Loucy (cell line): ENCODE measurements at regions not wholly inside any gene's neighbourhood (a gene's known extent, or its start where the extent isn't known, plus 50 kb on each side); places are given as distances from the start of the nearest gene placed in this dataset.

Experiments used
- H2AFZ ChIP-seq: fragments of 200-600 bp; sonication (generic); 2 replicates; pipeline ENCODE4 v1.6.0; 2016; ENCODE audit warnings: antibody characterized with exemption, mild to moderate bottlenecking, low read length, moderate library complexity
- H3F3A ChIP-seq: fragments of 200-600 bp; 2 replicates; pipeline ENCODE4 v1.6.0; 2016; ENCODE audit warnings: antibody characterized with exemption, low read depth, mild to moderate bottlenecking
- H3K27me3 ChIP-seq: fragments of 200-600 bp; sonication (generic); 2 replicates; pipeline ENCODE4 v1.6.1; 2014; ENCODE audit warnings: low read length, mild to moderate bottlenecking; ENCODE audit not compliant: insufficient read depth, poor library complexity, severe bottlenecking
- H3K36me3 ChIP-seq: fragments of 200-600 bp; sonication (generic); 2 replicates; pipeline ENCODE4 v1.6.1; 2016; ENCODE audit warnings: low read length; ENCODE audit not compliant: insufficient read depth
- H3K4me1 ChIP-seq: fragments of 200-600 bp; sonication (generic); 2 replicates; pipeline ENCODE4 v1.5.1; 2014; ENCODE audit warnings: low read length, mild to moderate bottlenecking; ENCODE audit not compliant: insufficient read depth, poor library complexity, severe bottlenecking
- H3K4me2 ChIP-seq: fragments of 200-600 bp; sonication (generic); 2 replicates; pipeline ENCODE4 v1.6.0; 2014; ENCODE audit warnings: antibody characterized with exemption, low read length, low read depth, mild to moderate bottlenecking; ENCODE audit not compliant: poor library complexity, severe bottlenecking
- H3K4me3 ChIP-seq: fragments of 200-600 bp; sonication (generic); 2 replicates; pipeline ENCODE4 v1.5.1; 2014; ENCODE audit warnings: low read length, mild to moderate bottlenecking, mixed read lengths; ENCODE audit not compliant: poor library complexity, severe bottlenecking
- H3K79me2 ChIP-seq: fragments of 200-600 bp; sonication (generic); 2 replicates; pipeline ENCODE4 v1.6.1; 2014; ENCODE audit warnings: low read length; ENCODE audit not compliant: insufficient read depth
- H3K9ac ChIP-seq: fragments of 200-600 bp; sonication (generic); 2 replicates; pipeline ENCODE4 v1.6.0; 2014; ENCODE audit warnings: mild to moderate bottlenecking, low read depth, low read length, moderate library complexity; ENCODE audit not compliant: poor library complexity, severe bottlenecking
- H3K9me2 ChIP-seq: fragments of 200-600 bp; sonication (generic); replicated peaks from 2 replicates; pipeline ENCODE4 v1.6.1; 2016; ENCODE audit warnings: low read depth, low read length, mixed read lengths
- H3K9me3 ChIP-seq: fragments of 200-600 bp; sonication (generic); 2 replicates; pipeline ENCODE4 v1.6.1; 2014; ENCODE audit warnings: mild to moderate bottlenecking, antibody characterized with exemption, low read length, low read depth; ENCODE audit not compliant: insufficient read depth
- H4K20me1 ChIP-seq: fragments of 200-600 bp; sonication (generic); 2 replicates; pipeline ENCODE4 v1.6.0; 2014; ENCODE audit warnings: antibody characterized with exemption, low read length, mild to moderate bottlenecking; ENCODE audit not compliant: insufficient read depth, poor library complexity, severe bottlenecking
- EZH2phosphoT487 ChIP-seq: fragments of 200-600 bp; IDR thresholded peaks from 2 replicates; pipeline ENCODE4 v1.6.1; 2018; ENCODE audit warnings: antibody characterized with exemption, mild to moderate bottlenecking, moderate library complexity, borderline replicate concordance
- TF ChIP-seq, protein P1 (sequence below): fragments of 200-600 bp; sonication (generic); conservative IDR thresholded peaks from 2 replicates; pipeline ENCODE4 v1.5.1; 2014; ENCODE audit warnings: mild to moderate bottlenecking, antibody characterized with exemption, low read length

DNA sequence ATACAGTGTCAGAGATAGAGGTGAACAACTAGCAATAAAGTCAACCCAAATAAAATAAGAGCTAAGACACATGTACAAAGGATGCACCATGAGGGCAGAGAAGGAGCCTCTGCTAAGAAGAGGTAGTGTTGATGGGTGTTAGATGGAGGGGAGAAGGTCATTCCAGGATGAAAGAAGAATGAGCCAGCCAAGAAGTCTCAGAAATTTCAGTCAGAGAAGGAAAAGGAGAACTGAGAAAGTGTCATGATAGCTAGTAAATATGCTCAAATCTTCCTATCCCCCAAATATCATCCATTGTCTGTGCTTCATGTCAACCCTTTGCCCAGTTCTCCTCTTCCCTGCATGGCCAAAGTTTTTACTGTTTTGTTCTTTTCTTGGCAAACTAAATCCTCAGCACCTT lies 225.2 kb upstream of the BTG1 start:
- no peak overlapping the region for H3K4me3 ChIP-seq
- H3K27me3 ChIP-seq = no peaks in the 10 kb centered on the region
- no peak for TF ChIP-seq EZH2phosphoT487
- TF ChIP-seq, protein P1, sequence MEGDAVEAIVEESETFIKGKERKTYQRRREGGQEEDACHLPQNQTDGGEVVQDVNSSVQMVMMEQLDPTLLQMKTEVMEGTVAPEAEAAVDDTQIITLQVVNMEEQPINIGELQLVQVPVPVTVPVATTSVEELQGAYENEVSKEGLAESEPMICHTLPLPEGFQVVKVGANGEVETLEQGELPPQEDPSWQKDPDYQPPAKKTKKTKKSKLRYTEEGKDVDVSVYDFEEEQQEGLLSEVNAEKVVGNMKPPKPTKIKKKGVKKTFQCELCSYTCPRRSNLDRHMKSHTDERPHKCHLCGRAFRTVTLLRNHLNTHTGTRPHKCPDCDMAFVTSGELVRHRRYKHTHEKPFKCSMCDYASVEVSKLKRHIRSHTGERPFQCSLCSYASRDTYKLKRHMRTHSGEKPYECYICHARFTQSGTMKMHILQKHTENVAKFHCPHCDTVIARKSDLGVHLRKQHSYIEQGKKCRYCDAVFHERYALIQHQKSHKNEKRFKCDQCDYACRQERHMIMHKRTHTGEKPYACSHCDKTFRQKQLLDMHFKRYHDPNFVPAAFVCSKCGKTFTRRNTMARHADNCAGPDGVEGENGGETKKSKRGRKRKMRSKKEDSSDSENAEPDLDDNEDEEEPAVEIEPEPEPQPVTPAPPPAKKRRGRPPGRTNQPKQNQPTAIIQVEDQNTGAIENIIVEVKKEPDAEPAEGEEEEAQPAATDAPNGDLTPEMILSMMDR = no peak
- H3K4me1 ChIP-seq = no peaks in the 10 kb centered on the region
- H3K79me2 ChIP-seq = no peaks in the 10 kb centered on the region
- no peaks in the 10 kb centered on the region for H3K9me2 ChIP-seq
- no peak overlapping the region for H2AFZ ChIP-seq
- no peaks in the 10 kb centered on the region for H3F3A ChIP-seq
- no peak overlapping the region for H3K4me2 ChIP-seq
- no peaks in the 10 kb centered on the region for H4K20me1 ChIP-seq
- no peaks in the 10 kb centered on the region for H3K9me3 ChIP-seq
- H3K9ac ChIP-seq = no peak overlapping the region
- no peaks in the 10 kb centered on the region for H3K36me3 ChIP-seq

DNA sequence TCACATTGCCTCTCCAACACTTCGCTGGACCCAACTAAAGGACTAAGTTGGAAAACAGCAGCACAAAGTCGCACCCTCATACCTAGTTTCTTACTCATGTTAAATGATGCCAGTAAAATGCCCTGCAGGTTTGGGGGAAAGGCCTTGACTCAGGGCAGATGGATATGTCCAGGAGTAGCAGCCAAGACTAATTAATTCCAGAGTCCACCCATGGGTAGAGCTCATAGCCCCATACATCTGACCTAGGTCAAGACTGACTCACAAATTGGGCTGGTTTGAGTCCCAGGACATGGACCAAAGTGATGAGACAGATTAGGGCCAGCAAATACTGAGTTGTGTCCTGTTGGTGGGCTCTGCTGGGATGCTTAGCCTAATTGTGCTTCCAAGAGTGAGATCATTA lies 224.0 kb upstream of the BTG1 start:
- no peak overlapping the region for H3K4me2 ChIP-seq
- TF ChIP-seq, protein P1 = no peak
- no peak for TF ChIP-seq EZH2phosphoT487
- no peak overlapping the region for H2AFZ ChIP-seq
- H3K9ac ChIP-seq = no peak overlapping the region
- H4K20me1 ChIP-seq = no peaks in the 10 kb centered on the region
- H3K79me2 ChIP-seq = no peaks in the 10 kb centered on the region
- H3K4me3 ChIP-seq = no peak overlapping the region
- H3K36me3 ChIP-seq = no peaks in the 10 kb centered on the region
- H3K9me3 ChIP-seq = no peaks in the 10 kb centered on the region
- H3F3A ChIP-seq = no peaks in the 10 kb centered on the region
- no peaks in the 10 kb centered on the region for H3K4me1 ChIP-seq
- no peaks in the 10 kb centered on the region for H3K9me2 ChIP-seq
- H3K27me3 ChIP-seq = no peaks in the 10 kb centered on the region

DNA sequence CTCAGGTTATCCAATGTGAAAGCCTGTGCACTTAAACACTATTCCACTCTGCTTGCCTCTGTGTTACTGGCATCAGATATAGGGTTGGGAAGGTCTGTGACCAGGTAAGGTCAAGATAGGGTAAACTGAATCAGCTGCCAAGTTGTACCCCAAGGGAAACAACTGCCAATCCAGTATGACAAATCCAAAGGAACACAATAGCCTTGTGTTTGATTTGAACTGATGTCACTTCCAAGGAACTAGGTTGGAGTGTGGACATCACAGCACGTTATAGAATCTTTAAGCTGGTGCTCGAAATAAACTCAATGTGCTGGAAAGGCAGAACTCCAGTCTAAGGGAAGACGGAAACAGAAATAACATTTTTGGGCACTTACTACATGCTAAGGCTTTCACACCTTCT lies 223.4 kb upstream of the BTG1 start:
- H3K36me3 ChIP-seq = no peaks in the 10 kb centered on the region
- no peaks in the 10 kb centered on the region for H3K9me2 ChIP-seq
- H3K4me1 ChIP-seq = peaks cover 2% of the 10 kb centered on the region
- no peak overlapping the region for H2AFZ ChIP-seq
- no peaks in the 10 kb centered on the region for H3K79me2 ChIP-seq
- no peaks in the 10 kb centered on the region for H3F3A ChIP-seq
- H3K9ac ChIP-seq = no peak overlapping the region
- no peaks in the 10 kb centered on the region for H4K20me1 ChIP-seq
- H3K27me3 ChIP-seq = no peaks in the 10 kb centered on the region
- TF ChIP-seq, protein P1 = no peak
- TF ChIP-seq EZH2phosphoT487 = no peak
- no peak overlapping the region for H3K4me2 ChIP-seq
- no peak overlapping the region for H3K4me3 ChIP-seq
- no peaks in the 10 kb centered on the region for H3K9me3 ChIP-seq
